ENCODE measurements at regions not wholly inside any gene's neighbourhood (a gene's known extent, or its start where the extent isn't known, plus 50 kb on each side); places are given as distances from the start of the nearest gene placed in this dataset.

GRCh38 chr2:188893972-188894371 lies 80.2 kb upstream of the COL3A1 start:
- TF ChIP-seq CTCF (IDR thresholded peaks at IDR 0.05) = no peak
- TF ChIP-seq POLR2A (IDR thresholded peaks at IDR 0.05) = no peak
- intact Hi-C loops (cut with DNase I; ENCODE audit: low total_unique reads) = no loop called here
- 25 to 40% methylated on average over 2 of the region's 2 CpGs for WGBS, 2 donors
- H3K4me3 ChIP-seq (ENCODE audit: low read depth, poor library complexity, severe bottlenecking) = no peak overlapping the region
- no peak for DNase-seq (ENCODE audit: low spot score in 2 of 2)

- intact Hi-C loops (cut with DNase I; ENCODE audit: low total_unique reads) = no loop called here
- TF ChIP-seq CTCF (IDR thresholded peaks at IDR 0.05) (no peak), POLR2A (IDR thresholded peaks at IDR 0.05) (no peak)
- H3K4me3 ChIP-seq (ENCODE audit: low read depth, poor library complexity, severe bottlenecking) = no peak overlapping the region
- DNase-seq (ENCODE audit: low spot score in 2 of 2) = no peak
Observed at GRCh38 chr2:188894979-188895378, 79.2 kb upstream of the COL3A1 start.

GRCh38 chr2:188897096-188897495 lies 77.1 kb upstream of the COL3A1 start:
- TF ChIP-seq CTCF (IDR thresholded peaks at IDR 0.05) (no peak), POLR2A (IDR thresholded peaks at IDR 0.05) (no peak)
- intact Hi-C loops (cut with DNase I; ENCODE audit: low total_unique reads) = no loop called here
- 51 to 61% methylated on average over 3 of the region's 3 CpGs for WGBS, 2 donors
- H3K4me3 ChIP-seq (ENCODE audit: low read depth, poor library complexity, severe bottlenecking) = no peak overlapping the region
- no peak for DNase-seq (ENCODE audit: low spot score in 2 of 2)

GRCh38 chr2:188898261-188898660 lies 75.9 kb upstream of the COL3A1 start:
- no peak overlapping the region for H3K4me3 ChIP-seq (ENCODE audit: low read depth, poor library complexity, severe bottlenecking)
- 58 to 64% methylated on average over 4 of the region's 4 CpGs for WGBS, 2 donors
- intact Hi-C loops (cut with DNase I; ENCODE audit: low total_unique reads) = no loop called here
- TF ChIP-seq CTCF (IDR thresholded peaks at IDR 0.05) (no peak), POLR2A (IDR thresholded peaks at IDR 0.05) (no peak)
- DNase-seq (ENCODE audit: low spot score in 2 of 2) = no peak

GRCh38 chr2:188902901-188903491 lies 71.2 kb upstream of the COL3A1 start:
- TF ChIP-seq POLR2A (IDR thresholded peaks at IDR 0.05) (no peak), CTCF (IDR thresholded peaks at IDR 0.05) (no peak)
- no peak for DNase-seq (ENCODE audit: low spot score in 2 of 2)
- 35 to 39% methylated on average over 3 of the region's 3 CpGs for WGBS, 2 donors
- intact Hi-C loops (cut with DNase I; ENCODE audit: low total_unique reads) = no loop called here
- H3K4me3 ChIP-seq (ENCODE audit: low read depth, poor library complexity, severe bottlenecking) = no peak overlapping the region

- WGBS, 2 donors = 90% methylated on average over 1 of the region's 1 CpG
- H3K4me3 ChIP-seq (ENCODE audit: low read depth, poor library complexity, severe bottlenecking) = no peak overlapping the region
- TF ChIP-seq CTCF (IDR thresholded peaks at IDR 0.05) = no peak
- TF ChIP-seq POLR2A (IDR thresholded peaks at IDR 0.05) = no peak
- no peak for DNase-seq (ENCODE audit: low spot score in 2 of 2)
- intact Hi-C loops (cut with DNase I; ENCODE audit: low total_unique reads) = no loop called here
Observed at GRCh38 chr2:188903740-188904139, 70.4 kb upstream of the COL3A1 start.
